ENCODE measurements at regions not wholly inside any gene's neighbourhood (a gene's known extent, or its start where the extent isn't known, plus 50 kb on each side); places are given as distances from the start of the nearest gene placed in this dataset.

DNA sequence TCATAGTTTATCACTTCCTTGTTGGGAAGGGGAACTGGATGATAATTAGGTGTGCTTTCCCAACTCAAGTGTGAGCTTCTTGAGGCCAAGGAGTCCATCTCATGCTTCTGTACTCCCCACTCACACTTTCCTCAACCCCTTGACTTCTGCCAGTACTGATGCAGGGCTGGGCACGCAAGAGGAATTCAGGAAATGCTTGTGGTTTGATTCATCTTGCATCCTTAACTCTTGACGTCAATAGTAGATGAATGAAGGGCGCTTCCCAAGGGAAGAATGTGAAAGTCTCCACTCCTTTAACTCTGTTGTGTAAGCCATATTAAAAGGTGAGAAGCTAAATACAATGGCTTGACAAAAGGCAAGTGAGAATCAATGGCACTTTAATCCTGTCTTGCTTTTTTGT is 101.8 kb downstream of the AGTR2 start:
- Mint-ChIP-seq H3K36me3 (ENCODE audit: low read depth) (no peaks in the 10 kb centered on the region), H3K4me3 (no peak overlapping the region), H3K9me3 (ENCODE audit: low read depth) (no peaks in the 10 kb centered on the region), H3K27ac (no peak overlapping the region), H3K27me3 (no peaks in the 10 kb centered on the region), H3K4me1 (no peaks in the 10 kb centered on the region)
- DNase-seq: no peak
- intact Hi-C loops (cut with DNase I, micrococcal nuclease): no loop called here
- no peak for ATAC-seq
- ChIA-PET POLR2A (no interaction called here), CTCF (interaction anchor here (0.6 kb wide), 1 partner anchor 9 kb away, joined by 3 read pairs; no protein-coding TSS in a partner anchor)

DNA sequence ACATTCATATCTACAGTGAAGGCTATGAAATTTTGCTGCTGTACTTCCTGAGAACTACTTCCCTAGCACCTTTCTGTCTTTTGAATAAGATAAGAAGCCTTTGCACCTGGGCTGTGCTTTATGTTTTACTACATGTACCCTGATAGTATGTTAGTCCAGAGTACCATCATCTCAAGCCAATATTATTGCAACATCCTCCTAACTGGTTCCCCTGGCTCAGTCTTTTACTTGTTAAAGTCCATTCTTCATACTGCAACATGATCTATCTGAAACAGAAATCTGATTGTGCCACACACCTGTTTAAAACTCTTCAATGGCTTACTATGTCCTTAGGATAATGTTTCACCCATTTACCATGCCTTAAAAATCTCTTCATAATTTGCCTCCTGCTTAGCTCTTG is 102.3 kb downstream of the AGTR2 start:
- H3K4me3 Mint-ChIP-seq: no peak overlapping the region
- CTCF ChIA-PET: no interaction called here
- POLR2A ChIA-PET: no interaction called here
- H3K27me3 Mint-ChIP-seq: no peaks in the 10 kb centered on the region
- no peaks in the 10 kb centered on the region for H3K36me3 Mint-ChIP-seq (ENCODE audit: low read depth)
- H3K4me1 Mint-ChIP-seq: no peaks in the 10 kb centered on the region
- intact Hi-C loops (cut with DNase I, micrococcal nuclease): no loop called here
- no peak overlapping the region for H3K27ac Mint-ChIP-seq
- ATAC-seq: no peak
- DNase-seq: no peak
- no peaks in the 10 kb centered on the region for H3K9me3 Mint-ChIP-seq (ENCODE audit: low read depth)

- H3K9me3 Mint-ChIP-seq (ENCODE audit: low read depth): no peaks in the 10 kb centered on the region
- H3K4me3 Mint-ChIP-seq: no peak overlapping the region
- ChIA-PET CTCF (no interaction called here), POLR2A (no interaction called here)
- H3K27ac Mint-ChIP-seq: no peak overlapping the region
- no peaks in the 10 kb centered on the region for H3K36me3 Mint-ChIP-seq (ENCODE audit: low read depth)
- intact Hi-C loops (cut with DNase I, micrococcal nuclease): no loop called here
- DNase-seq: no peak
- no peak for ATAC-seq
- no peaks in the 10 kb centered on the region for H3K27me3 Mint-ChIP-seq
- H3K4me1 Mint-ChIP-seq: no peaks in the 10 kb centered on the region
Observed at GRCh38 chrX:116276261-116276660, 105.7 kb downstream of the AGTR2 start.

DNA sequence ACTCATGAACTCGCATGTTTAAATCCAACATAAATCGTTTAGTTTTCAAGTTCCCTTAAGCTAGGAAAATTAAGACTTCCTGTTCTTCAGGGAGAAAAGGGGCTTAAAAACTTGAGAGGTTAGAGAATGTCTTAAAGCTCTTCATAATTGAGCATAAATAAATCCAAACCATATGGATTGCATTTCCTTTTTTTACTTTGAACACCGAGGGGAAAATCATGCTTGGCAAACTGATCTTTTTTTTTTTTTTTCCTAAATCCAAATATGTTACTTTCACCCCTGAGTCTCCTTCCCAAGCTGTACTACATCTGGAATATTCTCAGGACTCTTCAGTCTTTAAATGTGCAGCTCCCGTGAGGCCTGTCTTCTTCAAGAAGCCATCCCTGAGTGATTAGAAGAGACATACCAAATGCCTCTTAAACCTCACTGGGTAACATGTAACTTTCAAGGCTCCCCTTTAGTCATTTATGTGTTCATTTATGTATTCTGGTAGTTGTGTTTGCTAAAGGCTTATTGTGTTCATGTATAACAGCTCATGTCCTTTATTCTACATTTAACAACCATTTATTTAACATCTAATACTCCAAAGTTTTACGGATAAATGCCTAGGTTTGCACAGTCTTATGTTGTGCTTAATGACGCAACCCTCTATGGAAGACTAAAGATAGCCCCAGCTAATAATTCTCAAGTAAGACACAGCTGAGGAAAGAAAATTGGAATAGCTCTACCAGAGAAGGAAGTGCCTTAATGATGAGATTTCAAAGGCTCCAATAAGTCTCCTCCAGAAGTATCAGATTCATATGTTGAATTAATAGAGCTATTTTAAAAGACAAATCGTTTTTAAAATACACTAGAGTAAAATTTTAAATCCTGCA is 107.0 kb downstream of the AGTR2 start:
- CTCF ChIA-PET: interaction anchor here (0.6 kb wide), 1 partner anchor 472 kb away, joined by 5 read pairs; no protein-coding TSS in a partner anchor
- intact Hi-C loops (cut with DNase I, micrococcal nuclease): no loop called here

DNA sequence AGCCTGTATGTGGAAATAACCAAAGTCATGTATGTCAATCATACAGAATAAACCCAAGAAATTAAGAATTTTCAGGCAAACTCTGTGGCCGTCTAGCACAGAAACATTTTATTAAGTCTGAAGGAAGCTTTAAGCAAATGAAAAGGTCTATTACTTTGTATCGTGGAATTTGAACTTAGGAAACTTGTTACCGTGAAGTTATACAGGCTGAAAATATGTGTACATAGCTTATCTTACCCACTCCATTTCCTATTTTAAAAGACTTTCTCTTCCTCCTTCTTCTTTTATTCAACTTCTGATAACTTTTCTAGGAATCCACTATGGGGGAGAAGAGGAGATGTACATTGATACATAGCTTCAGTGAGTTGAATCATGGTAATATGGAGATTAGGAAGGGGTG is 108.3 kb downstream of the AGTR2 start:
- Mint-ChIP-seq H3K36me3 (ENCODE audit: low read depth) (no peaks in the 10 kb centered on the region), H3K4me3 (no peak overlapping the region), H3K27me3 (no peaks in the 10 kb centered on the region), H3K4me1 (no peaks in the 10 kb centered on the region), H3K27ac (no peak overlapping the region), H3K9me3 (ENCODE audit: low read depth) (no peaks in the 10 kb centered on the region)
- POLR2A ChIA-PET: no interaction called here
- no peak for DNase-seq
- CTCF ChIA-PET: no interaction called here
- no peak for ATAC-seq
- intact Hi-C loops (cut with DNase I, micrococcal nuclease): no loop called here

More for the DNA sequence above, 107.0 kb downstream of the AGTR2 start:
- H3K27me3 Mint-ChIP-seq: no peaks in the 10 kb centered on the region
- no peaks in the 10 kb centered on the region for H3K4me1 Mint-ChIP-seq
- ATAC-seq: no peak
- no peak overlapping the region for H3K4me3 Mint-ChIP-seq
- no peak for DNase-seq
- POLR2A ChIA-PET: no interaction called here
- no peak overlapping the region for H3K27ac Mint-ChIP-seq
- no peaks in the 10 kb centered on the region for H3K9me3 Mint-ChIP-seq (ENCODE audit: low read depth)
- H3K36me3 Mint-ChIP-seq (ENCODE audit: low read depth): no peaks in the 10 kb centered on the region

- H3K27ac Mint-ChIP-seq: no peak overlapping the region
- H3K4me3 Mint-ChIP-seq: no peak overlapping the region
- ChIA-PET POLR2A (no interaction called here), CTCF (no interaction called here)
- H3K27me3 Mint-ChIP-seq: no peaks in the 10 kb centered on the region
- H3K36me3 Mint-ChIP-seq (ENCODE audit: low read depth): no peaks in the 10 kb centered on the region
- intact Hi-C loops (cut with DNase I, micrococcal nuclease): no loop called here
- no peak for ATAC-seq
- H3K9me3 Mint-ChIP-seq (ENCODE audit: low read depth): no peaks in the 10 kb centered on the region
- H3K4me1 Mint-ChIP-seq: no peaks in the 10 kb centered on the region
- no peak for DNase-seq
Observed at GRCh38 chrX:116281106-116281505, 110.6 kb downstream of the AGTR2 start.

- Mint-ChIP-seq H3K4me1 (no peaks in the 10 kb centered on the region), H3K4me3 (no peak overlapping the region), H3K27ac (no peak overlapping the region), H3K9me3 (ENCODE audit: low read depth) (no peaks in the 10 kb centered on the region), H3K36me3 (ENCODE audit: low read depth) (no peaks in the 10 kb centered on the region), H3K27me3 (no peaks in the 10 kb centered on the region)
- CTCF ChIA-PET: no interaction called here
- intact Hi-C loops (cut with DNase I, micrococcal nuclease): no loop called here
- DNase-seq (no peak), ATAC-seq (no peak)
- POLR2A ChIA-PET: no interaction called here
Observed at GRCh38 chrX:116282751-116283150, 112.2 kb downstream of the AGTR2 start.

DNA sequence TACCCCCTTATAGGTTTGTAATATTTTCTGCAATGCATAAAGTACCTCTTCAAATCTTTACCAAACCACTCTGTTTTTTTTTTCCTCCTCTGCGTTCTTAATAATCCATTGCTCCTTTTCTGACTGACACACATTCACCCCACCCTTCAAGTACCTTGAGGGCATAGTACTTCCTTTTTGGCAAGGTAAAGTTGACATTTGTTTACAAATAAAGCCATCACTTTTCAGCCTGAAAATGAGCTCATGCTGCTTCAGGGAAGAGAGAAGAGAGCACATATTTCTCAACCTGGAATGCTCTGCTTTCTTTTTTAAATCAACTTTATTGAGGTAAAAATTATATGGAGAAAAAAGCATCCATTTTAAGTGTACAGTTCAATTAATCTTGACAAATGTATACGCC is 113.9 kb downstream of the AGTR2 start:
- POLR2A ChIA-PET: no interaction called here
- Mint-ChIP-seq H3K36me3 (ENCODE audit: low read depth) (no peaks in the 10 kb centered on the region), H3K27me3 (no peaks in the 10 kb centered on the region), H3K27ac (no peak overlapping the region), H3K4me1 (no peaks in the 10 kb centered on the region), H3K4me3 (no peak overlapping the region), H3K9me3 (ENCODE audit: low read depth) (no peaks in the 10 kb centered on the region)
- intact Hi-C loops (cut with DNase I, micrococcal nuclease): no loop called here
- DNase-seq: no peak
- no peak for ATAC-seq
- CTCF ChIA-PET: no interaction called here

DNA sequence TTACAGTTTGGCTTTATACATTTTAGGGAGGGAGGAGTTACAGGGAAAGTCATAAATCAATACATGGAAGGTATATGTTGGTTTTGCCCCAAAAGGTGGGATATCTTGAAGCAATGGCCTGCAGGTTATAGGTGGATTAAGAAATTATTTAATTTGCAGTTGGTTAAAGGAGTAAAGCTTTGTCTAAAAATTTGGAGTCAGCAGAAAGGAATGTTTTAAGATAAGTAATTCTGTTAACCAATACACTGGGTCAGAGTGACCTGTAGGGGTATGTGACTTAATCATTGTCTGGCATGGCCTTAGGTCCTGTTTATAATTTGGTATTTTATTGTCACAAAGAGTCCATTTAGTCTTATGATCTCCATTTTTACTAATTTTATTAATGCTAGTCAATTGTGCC is 115.0 kb downstream of the AGTR2 start:
- ATAC-seq (no peak), DNase-seq (no peak)
- Mint-ChIP-seq H3K4me1 (no peaks in the 10 kb centered on the region), H3K27me3 (no peaks in the 10 kb centered on the region), H3K36me3 (ENCODE audit: low read depth) (no peaks in the 10 kb centered on the region), H3K4me3 (no peak overlapping the region), H3K9me3 (ENCODE audit: low read depth) (no peaks in the 10 kb centered on the region), H3K27ac (no peak overlapping the region)
- ChIA-PET POLR2A (no interaction called here), CTCF (no interaction called here)
- intact Hi-C loops (cut with DNase I, micrococcal nuclease): no loop called here

- POLR2A ChIA-PET: no interaction called here
- CTCF ChIA-PET: no interaction called here
- DNase-seq (no peak), ATAC-seq (no peak)
- intact Hi-C loops (cut with DNase I, micrococcal nuclease): no loop called here
- no peaks in the 10 kb centered on the region for H3K36me3 Mint-ChIP-seq (ENCODE audit: low read depth)
- H3K27me3 Mint-ChIP-seq: no peaks in the 10 kb centered on the region
- H3K4me3 Mint-ChIP-seq: no peak overlapping the region
- no peaks in the 10 kb centered on the region for H3K4me1 Mint-ChIP-seq
- H3K9me3 Mint-ChIP-seq (ENCODE audit: low read depth): no peaks in the 10 kb centered on the region
- H3K27ac Mint-ChIP-seq: no peak overlapping the region
Observed at GRCh38 chrX:116289592-116289991, 119.0 kb downstream of the AGTR2 start.

DNA sequence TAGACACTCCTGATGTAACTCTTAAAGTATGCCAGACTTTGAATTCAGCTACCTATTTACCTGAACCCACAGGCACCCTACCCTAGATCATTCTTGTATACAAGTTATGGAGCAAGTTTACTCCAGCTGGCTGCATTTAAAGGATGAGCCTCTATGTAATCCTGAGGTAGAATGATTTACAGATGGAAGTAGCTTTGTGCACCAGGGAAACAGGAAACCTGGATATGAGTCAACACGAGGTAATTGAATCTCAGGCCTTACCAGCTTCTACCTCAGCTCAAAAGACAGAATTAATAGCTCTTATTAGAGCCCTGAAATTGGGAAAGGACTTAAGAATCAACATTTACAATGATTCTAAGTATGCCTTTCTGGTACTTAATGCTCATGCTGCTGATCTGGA is 119.8 kb downstream of the AGTR2 start:
- DNase-seq: no peak
- Mint-ChIP-seq H3K4me3 (no peak overlapping the region), H3K36me3 (ENCODE audit: low read depth) (no peaks in the 10 kb centered on the region), H3K4me1 (no peaks in the 10 kb centered on the region), H3K27me3 (no peaks in the 10 kb centered on the region), H3K27ac (no peak overlapping the region), H3K9me3 (ENCODE audit: low read depth) (no peaks in the 10 kb centered on the region)
- ChIA-PET POLR2A (no interaction called here), CTCF (no interaction called here)
- intact Hi-C loops (cut with DNase I, micrococcal nuclease): no loop called here
- ATAC-seq: no peak

DNA sequence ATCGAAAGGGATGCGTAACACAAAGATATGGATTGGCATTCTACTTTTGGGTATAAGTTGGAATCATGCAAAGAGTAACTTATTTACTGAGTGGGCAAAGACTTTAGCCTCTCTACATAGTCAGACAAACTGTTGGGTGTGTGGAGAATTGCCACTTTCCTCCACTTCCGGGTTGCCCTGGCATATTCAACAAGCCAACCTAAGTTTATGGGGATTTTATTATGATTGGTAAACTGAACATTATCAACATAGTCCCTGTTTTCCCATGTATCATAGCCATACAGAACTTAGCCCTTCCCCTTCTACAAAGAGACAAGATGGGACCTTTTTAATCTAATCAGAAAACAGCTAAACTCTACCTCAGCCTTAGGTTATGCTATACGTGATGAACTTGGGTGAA is 121.6 kb downstream of the AGTR2 start:
- DNase-seq (no peak), ATAC-seq (no peak)
- POLR2A ChIA-PET: no interaction called here
- no peaks in the 10 kb centered on the region for H3K9me3 Mint-ChIP-seq (ENCODE audit: low read depth)
- H3K4me3 Mint-ChIP-seq: no peak overlapping the region
- intact Hi-C loops (cut with DNase I, micrococcal nuclease): no loop called here
- no peaks in the 10 kb centered on the region for H3K4me1 Mint-ChIP-seq
- H3K27ac Mint-ChIP-seq: no peak overlapping the region
- CTCF ChIA-PET: no interaction called here
- no peaks in the 10 kb centered on the region for H3K27me3 Mint-ChIP-seq
- no peaks in the 10 kb centered on the region for H3K36me3 Mint-ChIP-seq (ENCODE audit: low read depth)

DNA sequence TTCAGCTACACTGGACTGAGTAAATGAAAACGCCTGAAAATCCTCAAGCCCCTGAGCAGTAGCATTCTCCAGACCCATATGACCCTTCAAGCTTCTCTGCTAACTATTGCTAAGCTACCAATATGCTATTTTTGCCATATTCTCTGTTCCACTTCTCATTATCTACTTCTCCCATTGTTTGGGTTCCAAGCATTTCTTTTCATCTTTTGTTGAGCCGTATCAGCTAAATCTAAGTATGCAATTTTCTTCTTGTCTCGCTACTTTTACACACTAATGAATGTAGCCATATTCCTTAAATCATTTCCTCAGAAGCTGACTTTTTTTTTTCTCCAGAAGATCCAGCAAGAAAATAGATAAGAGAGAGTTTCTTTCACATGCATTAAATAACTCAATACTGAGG is 128.4 kb downstream of the AGTR2 start:
- DNase-seq: no peak
- no peaks in the 10 kb centered on the region for H3K9me3 Mint-ChIP-seq (ENCODE audit: low read depth)
- no peak overlapping the region for H3K27ac Mint-ChIP-seq
- no peaks in the 10 kb centered on the region for H3K36me3 Mint-ChIP-seq (ENCODE audit: low read depth)
- ATAC-seq: no peak
- POLR2A ChIA-PET: no interaction called here
- H3K4me1 Mint-ChIP-seq: no peaks in the 10 kb centered on the region
- CTCF ChIA-PET: no interaction called here
- H3K27me3 Mint-ChIP-seq: no peaks in the 10 kb centered on the region
- intact Hi-C loops (cut with DNase I, micrococcal nuclease): no loop called here
- no peak overlapping the region for H3K4me3 Mint-ChIP-seq

All from activated CD4-positive, alpha-beta T cell treated with anti-CD3 and anti-CD28 coated beads for 36 hours (primary cell).